H1 (cell line): ENCODE measurements at regions not wholly inside any gene's neighbourhood (a gene's known extent, or its start where the extent isn't known, plus 50 kb on each side); places are given as distances from the start of the nearest gene placed in this dataset.

Source experiments
- CTCF ChIA-PET: fragments of 300-600 bp; sonication (Branson Sonifier 250); formaldehyde crosslinking; loops from one replicate; lab custom pipeline; 2021; ENCODE audit not compliant: partially characterized antibody; lab: Charles Lee
- POLR2A ChIA-PET: fragments of 300-600 bp; sonication (Branson Sonifier 250); formaldehyde crosslinking; loops from one replicate; lab custom pipeline; 2021; ENCODE audit warnings: inconsistent platforms; ENCODE audit not compliant: partially characterized antibody; lab: Charles Lee
- DNase-seq, 2 experiments: peaks; one replicate each; pipeline versions ENCODE4 v3.0.0 to v3.0.0-alpha.2; 2010 to 2022; ENCODE audit warnings: low spot score in 2 of 2, low read depth in 1 of 2, mixed read lengths in 1 of 2
- FAIRE-seq: peaks from 2 replicates; lab custom pipeline; 2011; peaks lifted over from hg19 to GRCh38; lab: Jason Lieb, UNC
- H2AFZ ChIP-seq: 2 replicates; pipeline ENCODE4 v1.8.1; 2012; ENCODE audit warnings: low read length, inconsistent platforms
- H2AK5ac ChIP-seq: 2 replicates; pipeline ENCODE4 v1.6.1; 2013; ENCODE audit warnings: low read depth, low read length
- H2BK120ac ChIP-seq: replicated peaks from 2 replicates; pipeline ENCODE3; 2013; ENCODE audit warnings: low read depth, low read length, inconsistent platforms
- H2BK12ac ChIP-seq: 2 replicates; pipeline ENCODE4 v1.6.1; 2013; ENCODE audit warnings: low read depth, low read length
- H2BK15ac ChIP-seq: 2 replicates; pipeline ENCODE4 v1.6.1; 2013; ENCODE audit warnings: low read length
- H2BK20ac ChIP-seq: 2 replicates; pipeline ENCODE4 v1.6.1; 2013; ENCODE audit warnings: low read length
- H2BK5ac ChIP-seq: 2 replicates; pipeline ENCODE4 v1.6.1; 2013; ENCODE audit warnings: low read depth, low read length
- H3K14ac ChIP-seq: 2 replicates; pipeline ENCODE4 v1.6.1; 2013; ENCODE audit warnings: inconsistent platforms; ENCODE audit not compliant: insufficient read length
- H3K18ac ChIP-seq: 2 replicates; pipeline ENCODE4 v1.6.1; 2013; ENCODE audit warnings: low read length; ENCODE audit errors: extremely low read depth
- H3K23ac ChIP-seq: 2 replicates; pipeline ENCODE4 v1.6.1; 2013; ENCODE audit warnings: inconsistent platforms; ENCODE audit not compliant: insufficient read length
- H3K23me2 ChIP-seq: 2 replicates; pipeline ENCODE4 v1.6.1; 2013; ENCODE audit warnings: low read depth, low read length
- H3K27ac ChIP-seq: 2 replicates; pipeline ENCODE4 v1.6.1; 2011; ENCODE audit warnings: low read depth, low read length, inconsistent platforms
- H3K27me3 ChIP-seq, 4 experiments: replicated peaks in 1 of 4; 1 replicate in 1 of 4; 2 replicates in 3 of 4; pipeline versions ENCODE4 v1.6.1 to v1.8.1; 2011 to 2013; ENCODE audit warnings: low read length in 3 of 4, mild to moderate bottlenecking in 3 of 4, inconsistent platforms in 2 of 4, mixed read lengths in 2 of 4, moderate library complexity in 1 of 4; ENCODE audit not compliant: control insufficient read depth in 3 of 4, insufficient read depth in 3 of 4; ENCODE audit errors: extremely low read depth in 1 of 4
- H3K36me3 ChIP-seq, 4 experiments: 2 replicates each; pipeline versions ENCODE4 v1.6.1 to v1.8.1; 2011 to 2013; ENCODE audit warnings: mild to moderate bottlenecking in 4 of 4, low read length in 3 of 4, moderate library complexity in 2 of 4, control low read depth in 1 of 4, inconsistent platforms in 1 of 4; ENCODE audit not compliant: insufficient read depth in 4 of 4, control insufficient read depth in 2 of 4
- H3K4ac ChIP-seq: replicated peaks from 2 replicates; pipeline ENCODE3; 2013; ENCODE audit warnings: low read length, low read depth, mixed read lengths, inconsistent platforms; ENCODE audit not compliant: insufficient read length
- H3K4me1 ChIP-seq, 4 experiments: replicated peaks in 1 of 4; 1 replicate in 1 of 4; 2 replicates in 3 of 4; pipeline versions ENCODE4 v1.6.1 to v1.8.1; 2011 to 2013; ENCODE audit warnings: low read length in 3 of 4, inconsistent platforms in 2 of 4, mixed read lengths in 1 of 4; ENCODE audit not compliant: insufficient read depth in 4 of 4, control insufficient read depth in 3 of 4
- H3K4me2 ChIP-seq, 2 experiments: 2 replicates each; pipeline versions ENCODE4 v1.6.1 to v1.8.1; 2011 to 2013; ENCODE audit warnings: low read depth in 2 of 2, low read length in 2 of 2, control low read depth in 1 of 2, inconsistent platforms in 1 of 2, mild to moderate bottlenecking in 1 of 2; ENCODE audit not compliant: insufficient read depth in 1 of 2
- H3K4me3 ChIP-seq, 4 experiments: fragments of 200-600, 300-600 bp in 1 of 4; sonication (generic), shearing (Covaris generic), sonication (Bioruptor Twin) in 1 of 4; 2 replicates each; pipeline versions ENCODE4 v1.5.1 to v1.8.1; 2011 to 2016; ENCODE audit warnings: low read length in 4 of 4, low read depth in 3 of 4, control low read depth in 2 of 4, inconsistent platforms in 2 of 4, mild to moderate bottlenecking in 2 of 4, mixed read lengths in 1 of 4, moderate library complexity in 1 of 4; ENCODE audit not compliant: insufficient read depth in 2 of 4; ENCODE audit errors: extremely low read depth in 1 of 4
- H3K56ac ChIP-seq: replicated peaks from 2 replicates; pipeline ENCODE3; 2013; ENCODE audit warnings: low read depth, mild to moderate bottlenecking, mixed read lengths, low read length, inconsistent platforms; ENCODE audit not compliant: insufficient read length
- H3K79me1 ChIP-seq: 2 replicates; pipeline ENCODE4 v1.6.1; 2013; ENCODE audit warnings: low read depth, low read length, control low read depth
- H3K79me2 ChIP-seq, 2 experiments: 2 replicates each; pipeline versions ENCODE4 v1.6.1 to v1.8.1; 2012 to 2013; ENCODE audit warnings: low read length in 2 of 2, mild to moderate bottlenecking in 2 of 2, inconsistent platforms in 1 of 2; ENCODE audit not compliant: insufficient read depth in 2 of 2, control insufficient read depth in 1 of 2
- H3K9ac ChIP-seq, 4 experiments: replicated peaks in 1 of 4; 1 replicate in 1 of 4; 2 replicates in 3 of 4; pipeline versions ENCODE4 v1.6.1 to v1.8.1; 2011 to 2013; ENCODE audit warnings: low read depth in 3 of 4, low read length in 3 of 4, control low read depth in 2 of 4, mild to moderate bottlenecking in 2 of 4, moderate library complexity in 2 of 4, inconsistent platforms in 1 of 4; ENCODE audit errors: extremely low read depth in 1 of 4
- H3K9me3 ChIP-seq, 2 experiments: 2 replicates each; pipeline versions ENCODE4 v1.6.1 to v1.8.1; 2012 to 2013; ENCODE audit warnings: mild to moderate bottlenecking in 2 of 2, moderate library complexity in 2 of 2, control low read depth in 1 of 2, inconsistent platforms in 1 of 2, low read depth in 1 of 2, low read length in 1 of 2, mixed read lengths in 1 of 2; ENCODE audit not compliant: insufficient read depth in 2 of 2
- H4K20me1 ChIP-seq, 2 experiments: replicated peaks in 1 of 2; 2 replicates each; pipeline versions ENCODE3 to v1.8.1; 2011 to 2013; ENCODE audit warnings: inconsistent platforms in 2 of 2, low read length in 2 of 2, mild to moderate bottlenecking in 1 of 2; ENCODE audit not compliant: insufficient read depth in 2 of 2, control insufficient read depth in 1 of 2
- H4K5ac ChIP-seq: 2 replicates; pipeline ENCODE4 v1.6.1; 2013; ENCODE audit warnings: low read length, low read depth, mixed read lengths, inconsistent platforms; ENCODE audit not compliant: insufficient read length
- H4K8ac ChIP-seq: 2 replicates; pipeline ENCODE4 v1.8.0; 2013; ENCODE audit warnings: mild to moderate bottlenecking, moderate library complexity, low read length, inconsistent platforms; ENCODE audit not compliant: insufficient read depth; ENCODE audit errors: extremely low read depth
- H4K91ac ChIP-seq: replicated peaks from 2 replicates; pipeline ENCODE3; 2013; ENCODE audit warnings: low read length, mixed read lengths, inconsistent platforms; ENCODE audit not compliant: insufficient read length
- BCL11A ChIP-seq, 2 experiments: IDR thresholded peaks; one replicate each; pipeline ENCODE4 v1.6.1; 2011; ENCODE audit warnings: low read depth in 2 of 2, low read length in 2 of 2, mild to moderate bottlenecking in 2 of 2
- CHD2 ChIP-seq: IDR thresholded peaks from 2 replicates; pipeline ENCODE4 v1.6.1; 2012; ENCODE audit warnings: low read length, improper control_type of control experiment
- CREB1 ChIP-seq: IDR thresholded peaks from 2 replicates; pipeline ENCODE4 v1.6.1; 2012; ENCODE audit warnings: inconsistent platforms
- NANOG ChIP-seq: IDR thresholded peaks from 2 replicates; pipeline ENCODE4 v1.6.1; 2011; ENCODE audit warnings: low read length, low read depth, mild to moderate bottlenecking, inconsistent platforms; ENCODE audit not compliant: insufficient read depth, poor library complexity, severe bottlenecking
- POLR2A ChIP-seq, 2 experiments: IDR thresholded peaks; 1 replicate in 1 of 2; 2 replicates in 1 of 2; pipeline ENCODE4 v1.6.1; 2011; ENCODE audit warnings: low read depth in 2 of 2, low read length in 2 of 2, mild to moderate bottlenecking in 2 of 2; ENCODE audit errors: control extremely low read depth in 1 of 2
- SIN3A ChIP-seq, 2 experiments: IDR thresholded peaks in 1 of 2; conservative IDR thresholded peaks in 1 of 2; 2 replicates each; pipeline ENCODE4 v1.6.1; 2011 to 2012; ENCODE audit warnings: low read length in 2 of 2, improper control_type of control experiment in 1 of 2, low read depth in 1 of 2, mild to moderate bottlenecking in 1 of 2
- SP2 ChIP-seq: IDR thresholded peaks from 2 replicates; pipeline ENCODE4 v1.6.1; 2012; ENCODE audit warnings: mild to moderate bottlenecking, low read length, inconsistent platforms
- WGBS, 2 experiments: shearing (Covaris generic) in 1 of 2; methylation state at CpG; one replicate each; pipeline versions ENCODE4 v1.1.6 to v1.1.7; 2013 to 2015; ENCODE audit warnings: low lambda C conversion rate in 2 of 2, mixed read lengths in 2 of 2, inconsistent platforms in 1 of 2, low coverage in 1 of 2, missing lambda C conversion rate in 1 of 2; ENCODE audit not compliant: insufficient replicate concordance in 2 of 2, insufficient coverage in 1 of 2, insufficient read length in 1 of 2; ENCODE audit errors: extremely low coverage in 1 of 2, missing lambda C conversion rate in 1 of 2; 5-methylcytosine and 5-hydroxymethylcytosine counted together

DNA sequence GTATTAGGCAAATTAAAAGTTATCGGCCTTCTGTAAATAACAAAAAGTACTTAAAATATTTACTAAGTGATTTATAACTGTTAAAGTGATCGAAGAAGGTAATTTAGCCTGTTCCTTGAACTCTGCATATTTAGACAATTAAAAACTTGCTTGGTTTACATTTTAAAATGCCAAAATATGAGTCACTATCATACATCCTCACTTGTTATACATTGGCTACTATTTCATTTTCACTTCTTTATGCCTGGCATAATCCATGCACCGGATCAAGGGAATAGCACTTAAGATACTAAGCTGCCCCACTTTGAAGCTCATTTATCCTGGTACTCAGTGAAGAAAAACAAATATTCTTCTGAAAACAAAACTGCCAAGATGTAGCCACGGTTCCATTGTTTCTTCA, 344.6 kb downstream of the UBE3D start:
- H3K27me3 ChIP-seq = no peaks in the 10 kb centered on the region
- H3K36me3 ChIP-seq = no peaks in the 10 kb centered on the region; a peak in 1 of 8 replicates
- no peaks in the 10 kb centered on the region for H3K4me1 ChIP-seq
- no peak overlapping the region for H3K18ac ChIP-seq
- CTCF ChIA-PET = interaction anchor here (1.0 to 1.4 kb wide), 2 partner anchors 9 to 345 kb away, joined by 3 to 8 read pairs; partner anchors contain the start of gene UBE3D
- H3K23me2 ChIP-seq = no peaks in the 10 kb centered on the region
- H3K14ac ChIP-seq = no peak overlapping the region
- WGBS, 2 experiments = 89% methylated on average over 4 of the region's 4 CpGs; no CpG with 5 or more reads in 1 of the 2 experiments
- no peak overlapping the region for H2BK5ac ChIP-seq
- H4K5ac ChIP-seq = no peak overlapping the region
- H2BK20ac ChIP-seq = no peak overlapping the region
- H2BK12ac ChIP-seq = no peak overlapping the region
- H4K20me1 ChIP-seq = no peaks in the 10 kb centered on the region
- no peak overlapping the region for H4K8ac ChIP-seq
- H3K9ac ChIP-seq = no peak overlapping the region
- no peak overlapping the region for H3K4me3 ChIP-seq
- no peak overlapping the region for H2BK120ac ChIP-seq
- no peaks in the 10 kb centered on the region for H3K79me2 ChIP-seq
- no peak overlapping the region for H3K56ac ChIP-seq
- POLR2A ChIA-PET = no interaction called here
- H3K79me1 ChIP-seq = no peaks in the 10 kb centered on the region
- H3K4ac ChIP-seq = no peak overlapping the region
- H3K23ac ChIP-seq = no peak overlapping the region
- no peak for FAIRE-seq
- no peak overlapping the region for H2BK15ac ChIP-seq
- H3K4me2 ChIP-seq = no peak overlapping the region
- no peak overlapping the region for H2AK5ac ChIP-seq
- no peaks in the 10 kb centered on the region for H3K9me3 ChIP-seq
- no peak overlapping the region for H4K91ac ChIP-seq
- no peak overlapping the region for H3K27ac ChIP-seq
- no peak for DNase-seq
- H2AFZ ChIP-seq = no peak overlapping the region
- TF ChIP-seq CREB1 = no peak
- no peak for TF ChIP-seq SP2
- no peak for TF ChIP-seq NANOG
- TF ChIP-seq CHD2 = no peak
- no peak for TF ChIP-seq BCL11A (IDR thresholded peaks at IDR 0.05; ENCODE audit: low read depth in 2 of 2, low read length in 2 of 2)
- no peak for TF ChIP-seq POLR2A (IDR thresholded peaks at IDR 0.05; ENCODE audit: control extremely low read depth in 1 of 2, low read depth in 2 of 2, low read length in 2 of 2)
- no peak for TF ChIP-seq SIN3A (conservative IDR thresholded peaks at IDR 0.05 in 1 of 2, IDR thresholded peaks at IDR 0.05 in 1 of 2; ENCODE audit: low read depth in 1 of 2, low read length in 2 of 2)
